GM12872 (cell line): ENCODE measurements at regions not wholly inside any gene's neighbourhood (a gene's known extent, or its start where the extent isn't known, plus 50 kb on each side); places are given as distances from the start of the nearest gene placed in this dataset.

Experiments used
- CTCF ChIP-seq: IDR thresholded peaks from 3 replicates; pipeline ENCODE4 v1.5.1; 2011; ENCODE audit warnings: low read depth, mild to moderate bottlenecking, low read length, moderate library complexity; ENCODE audit not compliant: insufficient read depth

GRCh38 chr4:83947830-83948193, 411.9 kb downstream of the GPAT3 start:
- no peak for TF ChIP-seq CTCF

- no peak for TF ChIP-seq CTCF
These were observed 411.4 kb downstream of the GPAT3 start for GRCh38 chr4:83947125-83947829.

- TF ChIP-seq CTCF: no peak
These were observed 397.0 kb downstream of the GPAT3 start for GRCh38 chr4:83932750-83933391.

DNA sequence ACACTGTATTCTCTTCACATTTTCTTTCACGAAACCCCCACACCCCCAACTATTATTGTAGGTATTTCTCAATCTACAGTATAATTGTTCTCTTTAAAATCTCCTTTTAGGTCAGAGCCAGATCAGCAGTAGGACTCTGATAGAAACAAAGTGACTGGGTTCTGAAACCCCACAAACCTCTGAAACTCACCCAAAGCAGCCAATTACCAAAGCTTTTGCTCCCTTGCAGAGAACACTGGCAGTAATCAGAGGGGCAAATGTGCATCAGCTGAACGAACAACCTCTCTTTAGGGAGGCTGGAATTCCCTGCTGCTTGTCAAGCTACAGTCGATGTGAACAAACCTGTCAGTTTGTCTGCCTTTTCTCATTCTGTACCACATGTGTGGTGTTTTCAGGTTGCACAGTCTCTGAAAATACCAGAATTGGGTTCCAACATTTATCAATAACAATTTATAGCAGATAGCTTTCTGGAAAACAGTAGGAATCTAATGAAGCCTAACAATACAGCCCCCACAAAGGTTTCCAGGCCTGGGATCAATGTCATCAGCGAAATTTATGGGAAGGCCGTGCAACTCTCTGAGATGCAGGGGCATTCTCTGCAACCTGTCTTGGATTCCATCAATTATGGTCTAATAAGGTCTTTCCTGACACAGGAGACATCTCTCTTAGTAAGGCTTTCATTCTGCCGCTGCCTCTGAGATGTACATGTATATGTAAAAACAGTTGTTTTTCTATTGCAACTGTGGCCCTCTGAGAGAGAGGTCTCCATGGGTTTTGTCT, 395.9 kb downstream of the GPAT3 start:
- TF ChIP-seq CTCF: no peak

GRCh38 chr4:83929550-83929949, 393.6 kb downstream of the GPAT3 start:
- no peak for TF ChIP-seq CTCF

DNA sequence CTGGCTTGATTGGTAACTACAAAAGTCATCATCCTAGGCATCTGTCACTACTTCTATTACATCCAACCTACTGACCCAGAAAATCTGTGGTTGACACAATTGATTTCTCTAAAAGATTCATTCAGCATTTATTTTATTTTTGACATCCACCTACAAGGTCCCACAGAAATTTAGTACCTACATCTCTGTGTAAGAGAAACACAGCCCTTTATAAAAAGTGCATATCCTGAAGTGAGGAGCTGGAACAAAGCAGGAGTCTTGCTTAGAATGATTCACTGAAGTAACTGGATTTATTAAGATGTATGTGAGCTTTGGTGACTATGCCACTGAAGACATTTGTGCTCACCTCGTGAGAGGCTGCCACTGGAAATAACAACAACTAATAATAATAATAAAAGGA, 391.0 kb downstream of the GPAT3 start:
- TF ChIP-seq CTCF: no peak

GRCh38 chr4:83923341-83923740, 387.4 kb downstream of the GPAT3 start:
- TF ChIP-seq CTCF: no peak
